Right lobe of liver (tissue), 4 donors: ENCODE measurements at regions not wholly inside any gene's neighbourhood (a gene's known extent, or its start where the extent isn't known, plus 50 kb on each side); places are given as distances from the start of the nearest gene placed in this dataset.

ENCODE experiments used
- POLR2A ChIP-seq: fragments of 450-650 bp; IDR thresholded peaks from one replicate; pipeline ENCODE4 v1.6.1; 2017; ENCODE audit warnings: antibody characterized with exemption, mild to moderate bottlenecking
- TF ChIP-seq, protein P1 (sequence below), 4 donors: fragments of 200-600 bp in 3 of 4; fragments of 450-650 bp in 1 of 4; IDR thresholded peaks; one replicate each; pipeline versions ENCODE4 v1.5.1 to v1.8.0; 2016 to 2022; ENCODE audit warnings: antibody characterized with exemption in 4 of 4, mild to moderate bottlenecking in 2 of 4
- donor health status: DM: no; HTN: no; CAD: no.
- donor health status: DM: no; HTN: no; CAD: no.
- donor health status: DM: no; HTN: yes; CAD: no.

DNA sequence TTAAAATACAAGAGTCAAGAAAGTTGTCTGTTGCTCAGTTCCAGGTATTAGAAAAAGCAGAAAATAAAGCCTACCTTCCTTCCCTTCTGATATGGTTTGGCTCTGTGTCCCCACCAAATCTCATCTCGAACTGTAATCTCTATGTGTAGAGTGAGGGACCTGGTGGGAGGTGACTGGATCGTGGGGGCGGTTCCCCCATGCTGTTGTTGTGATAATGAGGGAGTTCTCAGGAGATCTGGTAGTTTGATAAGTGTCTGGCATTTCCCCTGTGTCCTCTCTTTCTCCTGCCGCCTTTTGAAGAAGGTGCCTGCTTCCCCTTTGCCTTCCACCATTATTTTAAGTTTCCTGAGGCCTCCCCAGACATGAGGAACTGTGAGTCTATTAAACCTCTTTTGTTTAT, 288.8 kb upstream of the LMCD1 start:
- TF ChIP-seq, protein P1, sequence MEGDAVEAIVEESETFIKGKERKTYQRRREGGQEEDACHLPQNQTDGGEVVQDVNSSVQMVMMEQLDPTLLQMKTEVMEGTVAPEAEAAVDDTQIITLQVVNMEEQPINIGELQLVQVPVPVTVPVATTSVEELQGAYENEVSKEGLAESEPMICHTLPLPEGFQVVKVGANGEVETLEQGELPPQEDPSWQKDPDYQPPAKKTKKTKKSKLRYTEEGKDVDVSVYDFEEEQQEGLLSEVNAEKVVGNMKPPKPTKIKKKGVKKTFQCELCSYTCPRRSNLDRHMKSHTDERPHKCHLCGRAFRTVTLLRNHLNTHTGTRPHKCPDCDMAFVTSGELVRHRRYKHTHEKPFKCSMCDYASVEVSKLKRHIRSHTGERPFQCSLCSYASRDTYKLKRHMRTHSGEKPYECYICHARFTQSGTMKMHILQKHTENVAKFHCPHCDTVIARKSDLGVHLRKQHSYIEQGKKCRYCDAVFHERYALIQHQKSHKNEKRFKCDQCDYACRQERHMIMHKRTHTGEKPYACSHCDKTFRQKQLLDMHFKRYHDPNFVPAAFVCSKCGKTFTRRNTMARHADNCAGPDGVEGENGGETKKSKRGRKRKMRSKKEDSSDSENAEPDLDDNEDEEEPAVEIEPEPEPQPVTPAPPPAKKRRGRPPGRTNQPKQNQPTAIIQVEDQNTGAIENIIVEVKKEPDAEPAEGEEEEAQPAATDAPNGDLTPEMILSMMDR (IDR thresholded peaks at IDR 0.05) = no peak
- no peak for TF ChIP-seq POLR2A
